GM23338 (cell line): ENCODE measurements at regions not wholly inside any gene's neighbourhood (a gene's known extent, or its start where the extent isn't known, plus 50 kb on each side); places are given as distances from the start of the nearest gene placed in this dataset.

Experiments used
- ATAC-seq: fragments of 200-7000 bp; cut with Tn5 transposase; 3 replicates; pipeline ENCODE4 v1.9.1; 2020
- DNase-seq: peaks from one replicate; pipeline ENCODE4 v3.0.0-alpha.2; 2015; ENCODE audit warnings: low spot score
- H2AFZ ChIP-seq: fragments of 200-600 bp; sonication (generic); 2 replicates; pipeline ENCODE4 v1.8.0; 2016; ENCODE audit warnings: antibody characterized with exemption, mild to moderate bottlenecking, moderate library complexity
- H3F3A ChIP-seq: fragments of 200-600 bp; sonication (generic); replicated peaks from 2 replicates; pipeline ENCODE4 v1.8.0; 2017; ENCODE audit warnings: antibody characterized with exemption, mixed run types, low read depth
- H3K27ac ChIP-seq: fragments of 200-600 bp; sonication (generic); 2 replicates; pipeline ENCODE4 v1.6.1; 2016; ENCODE audit warnings: low read depth
- H3K27me3 ChIP-seq: fragments of 200-600 bp; sonication (generic); 2 replicates; pipeline ENCODE4 v1.8.0; 2016; ENCODE audit warnings: mild to moderate bottlenecking, mixed run types, moderate library complexity; ENCODE audit not compliant: insufficient read depth
- H3K36me3 ChIP-seq: fragments of 200-600 bp; sonication (generic); 2 replicates; pipeline ENCODE4 v1.8.0; 2016; ENCODE audit warnings: mild to moderate bottlenecking; ENCODE audit not compliant: insufficient read depth
- H3K4me1 ChIP-seq: fragments of 200-600 bp; sonication (generic); 2 replicates; pipeline ENCODE4 v1.8.0; 2016; ENCODE audit warnings: mild to moderate bottlenecking, moderate library complexity; ENCODE audit not compliant: insufficient read depth
- H3K4me2 ChIP-seq: fragments of 200-600 bp; sonication (generic); 2 replicates; pipeline ENCODE4 v1.7.1; 2017; ENCODE audit warnings: mixed run types
- H3K4me3 ChIP-seq: fragments of 200-600 bp; sonication (generic); 2 replicates; pipeline ENCODE4 v1.6.1; 2016; ENCODE audit warnings: mixed run types
- H3K79me2 ChIP-seq: fragments of 200-600 bp; sonication (generic); replicated peaks from 2 replicates; pipeline ENCODE4 v1.8.0; 2017; ENCODE audit warnings: mild to moderate bottlenecking; ENCODE audit not compliant: insufficient read depth
- H3K9me2 ChIP-seq: fragments of 200-600 bp; sonication (generic); 2 replicates; pipeline ENCODE4 v1.8.0; 2017; ENCODE audit not compliant: insufficient read depth
- H4K20me1 ChIP-seq: fragments of 200-600 bp; sonication (generic); replicated peaks from 2 replicates; pipeline ENCODE4 v1.8.0; 2017; ENCODE audit warnings: mild to moderate bottlenecking; ENCODE audit not compliant: insufficient read depth
- H3K27ac Mint-ChIP-seq: 2 replicates; pipeline ENCODE4 v1.8.0; 2020; ENCODE audit warnings: inconsistent platforms, mild to moderate bottlenecking, moderate library complexity, mixed read lengths
- H3K27me3 Mint-ChIP-seq: 3 replicates; pipeline ENCODE4 v1.8.0; 2022; ENCODE audit warnings: low read depth, mild to moderate bottlenecking, moderate library complexity, mixed read lengths, inconsistent platforms; ENCODE audit not compliant: insufficient read depth, poor library complexity
- H3K36me3 Mint-ChIP-seq: 3 replicates; pipeline ENCODE4 v1.8.0; 2021; ENCODE audit warnings: low read depth, mild to moderate bottlenecking, inconsistent platforms, moderate library complexity, mixed read lengths
- H3K4me1 Mint-ChIP-seq: 3 replicates; pipeline ENCODE4 v1.8.0; 2020; ENCODE audit warnings: mild to moderate bottlenecking, inconsistent platforms, mixed read lengths
- H3K4me3 Mint-ChIP-seq: 3 replicates; pipeline ENCODE4 v1.8.0; 2021; ENCODE audit warnings: moderate library complexity, mild to moderate bottlenecking, inconsistent platforms, mixed read lengths
- H3K9me3 Mint-ChIP-seq: 3 replicates; pipeline ENCODE4 v1.8.0; 2020; ENCODE audit warnings: moderate library complexity, mild to moderate bottlenecking, inconsistent platforms, mixed read lengths
- CTCF ChIP-seq, 2 experiments: fragments of 200-600 bp in 1 of 2; sonication (generic) in 1 of 2; conservative IDR thresholded peaks; 2 replicates each; pipeline versions ENCODE4 v1.5.1 to v1.6.1; 2016 to 2017; ENCODE audit warnings: antibody characterized with exemption in 2 of 2, low read depth in 2 of 2, mild to moderate bottlenecking in 2 of 2, moderate library complexity in 1 of 2
- ETS1 ChIP-seq: IDR thresholded peaks from 2 replicates; pipeline ENCODE4 v1.6.1; 2016; ENCODE audit warnings: antibody characterized with exemption
- EZH2 ChIP-seq: fragments of 200-600 bp; sonication (generic); IDR thresholded peaks from one replicate; pipeline ENCODE4 v1.8.0; 2017; ENCODE audit warnings: antibody characterized with exemption, mild to moderate bottlenecking, low read depth; ENCODE audit not compliant: unreplicated experiment
- EZH2phosphoT487 ChIP-seq: fragments of 200-600 bp; sonication (generic); IDR thresholded peaks from one replicate; pipeline ENCODE4 v1.8.1; 2018; ENCODE audit warnings: antibody characterized with exemption; ENCODE audit not compliant: unreplicated experiment
- NANOG ChIP-seq: IDR thresholded peaks from 2 replicates; pipeline ENCODE4 v1.6.1; 2016; ENCODE audit warnings: antibody characterized with exemption, borderline replicate concordance
- STAT1 ChIP-seq: IDR thresholded peaks from one replicate; pipeline ENCODE4 v1.6.1; 2016; ENCODE audit warnings: antibody characterized with exemption; ENCODE audit not compliant: unreplicated experiment
- ZNF114 ChIP-seq: fragments of 250-450 bp; sonication (Bioruptor Pico); IDR thresholded peaks from 2 replicates; pipeline ENCODE4 v1.5.0; 2020; ENCODE audit warnings: mild to moderate bottlenecking, moderate library complexity
- ZNF331 ChIP-seq: fragments of 250-450 bp; sonication (Bioruptor Pico); IDR thresholded peaks from 2 replicates; pipeline ENCODE4 v1.5.0; 2020; ENCODE audit warnings: low read depth, mild to moderate bottlenecking, moderate library complexity
- ZNF462 ChIP-seq: fragments of 250-450 bp; sonication (Bioruptor Pico); IDR thresholded peaks from 2 replicates; pipeline ENCODE4 v1.5.0; 2020; ENCODE audit warnings: mild to moderate bottlenecking, moderate library complexity

GRCh38 chr16:65919986-65920376, 446.5 kb upstream of the CDH5 start (continued):
- TF ChIP-seq ZNF462 (CRISPR knock-in tag) (no peak), NANOG (no peak)

- Histone ChIP-seq H4K20me1 (no peaks in the 10 kb centered on the region), H3K27me3 (no peaks in the 10 kb centered on the region), H3K79me2 (no peaks in the 10 kb centered on the region), H3K4me2 (no peak overlapping the region), H2AFZ (peak overlapping the region; percentile 56; the same call in 1 of the 2 replicates), H3F3A (no peaks in the 10 kb centered on the region), H3K9me2 (no peaks in the 10 kb centered on the region), H3K36me3 (no peaks in the 10 kb centered on the region), H3K4me1 (no peaks in the 10 kb centered on the region), H3K27ac (no peak overlapping the region), H3K4me3 (no peak overlapping the region)
- H3K4me3 Mint-ChIP-seq = no peak overlapping the region
- no peak for TF ChIP-seq EZH2phosphoT487
- TF ChIP-seq ZNF331 (CRISPR knock-in tag) = no peak
- TF ChIP-seq STAT1 = no peak
- TF ChIP-seq CTCF (conservative IDR thresholded peaks at IDR 0.05; ENCODE audit: low read depth in 2 of 2) = no peak
- TF ChIP-seq EZH2 = no peak
- TF ChIP-seq ZNF114 (CRISPR knock-in tag) = no peak
- TF ChIP-seq ETS1 = no peak
- no peaks in the 10 kb centered on the region for H3K36me3 Mint-ChIP-seq
- H3K27ac Mint-ChIP-seq = no peak overlapping the region
- peaks cover 7% of the 10 kb centered on the region for H3K27me3 Mint-ChIP-seq
- DNase-seq (peak; percentile 5), ATAC-seq (peak; percentile 40; the same call in 2 of the 3 replicates)
- H3K4me1 Mint-ChIP-seq = peaks cover 22% of the 10 kb centered on the region
- no peaks in the 10 kb centered on the region for H3K9me3 Mint-ChIP-seq
These were observed 447.1 kb upstream of the CDH5 start for GRCh38 chr16:65919145-65919985.
